NCI-H526 treated with DMSO at 0.1 percent for 48 hours (cell line): ENCODE measurements at regions not wholly inside any gene's neighbourhood (a gene's known extent, or its start where the extent isn't known, plus 50 kb on each side); places are given as distances from the start of the nearest gene placed in this dataset.

Experiments
- DNase-seq: peaks from one replicate; lab custom pipeline; 2025; lab: John Stamatoyannopoulos, UW

GRCh38 chr18:47543080-47543479, 291.6 kb upstream of the SKOR2 start:
- DNase-seq: no peak

GRCh38 chr18:47542551-47542950, 291.1 kb upstream of the SKOR2 start:
- DNase-seq: no peak

- no peak for DNase-seq
Measured at GRCh38 chr18:47531717-47532116, 280.3 kb upstream of the SKOR2 start.

- no peak for DNase-seq
Measured at GRCh38 chr18:47530695-47531094, 279.2 kb upstream of the SKOR2 start.

GRCh38 chr18:47528343-47528742, 276.9 kb upstream of the SKOR2 start:
- DNase-seq: no peak

GRCh38 chr18:47526147-47526546, 274.7 kb upstream of the SKOR2 start:
- DNase-seq: no peak

GRCh38 chr18:47522359-47522758, 270.9 kb upstream of the SKOR2 start:
- no peak for DNase-seq

- no peak for DNase-seq
Measured at GRCh38 chr18:47520263-47520662, 268.8 kb upstream of the SKOR2 start.

GRCh38 chr18:47519706-47520105, 268.2 kb upstream of the SKOR2 start:
- DNase-seq: no peak

- DNase-seq: no peak
Measured at GRCh38 chr18:47519277-47519676, 267.8 kb upstream of the SKOR2 start.

- no peak for DNase-seq
Measured at GRCh38 chr18:47513614-47514013, 262.2 kb upstream of the SKOR2 start.

- no peak for DNase-seq
Measured at GRCh38 chr18:47512726-47513435, 261.4 kb upstream of the SKOR2 start.

- no peak for DNase-seq
Measured at GRCh38 chr18:47512056-47512455, 260.6 kb upstream of the SKOR2 start.

GRCh38 chr18:47510831-47511230, 259.4 kb upstream of the SKOR2 start:
- DNase-seq: no peak

- DNase-seq: no peak
Measured at GRCh38 chr18:47507651-47508050, 256.2 kb upstream of the SKOR2 start.

GRCh38 chr18:47506897-47507296, 255.4 kb upstream of the SKOR2 start:
- DNase-seq: no peak

- DNase-seq: no peak
Measured at GRCh38 chr18:47501946-47502345, 250.5 kb upstream of the SKOR2 start.

GRCh38 chr18:47500930-47501329, 249.5 kb upstream of the SKOR2 start:
- no peak for DNase-seq

GRCh38 chr18:47492691-47493090, 241.2 kb upstream of the SKOR2 start:
- DNase-seq: no peak

GRCh38 chr18:47490882-47491281, 239.4 kb upstream of the SKOR2 start:
- DNase-seq: no peak

GRCh38 chr18:47485221-47485797, 233.8 kb upstream of the SKOR2 start:
- DNase-seq: no peak

GRCh38 chr18:47484068-47484467, 232.6 kb upstream of the SKOR2 start:
- no peak for DNase-seq

GRCh38 chr18:47480166-47480565, 228.7 kb upstream of the SKOR2 start:
- no peak for DNase-seq

- no peak for DNase-seq
Measured at GRCh38 chr18:47471784-47472183, 220.3 kb upstream of the SKOR2 start.
